Pancreas (tissue), 10 donors: ENCODE measurements at regions not wholly inside any gene's neighbourhood (a gene's known extent, or its start where the extent isn't known, plus 50 kb on each side); places are given as distances from the start of the nearest gene placed in this dataset.

Experiments
- ATAC-seq, 4 donors: fragments of 200-7000 bp; cut with Tn5 transposase; one replicate each; pipeline versions ENCODE4 v1.8.0 to v1.9.1; 2020; ENCODE audit warnings: mild to moderate bottlenecking in 4 of 4, moderate library complexity in 4 of 4
- DNase-seq, 6 donors: peaks; one replicate each; pipeline ENCODE4 v3.0.0-alpha.2; 2020
- FAIRE-seq: peaks from 2 replicates; lab custom pipeline; 2012; peaks lifted over from hg19 to GRCh38; lab: Jason Lieb, UNC
- H3K27ac ChIP-seq, 4 donors: fragments of 200-600 bp; sonication (generic); 1 replicate in 3 of 4; 2 replicates in 1 of 4; pipeline versions ENCODE4 v1.5.0 to v1.8.0; 2020
- H3K27me3 ChIP-seq, 4 donors: fragments of 200-600 bp; one replicate each; pipeline ENCODE4 v1.8.0; 2021
- H3K36me3 ChIP-seq, 3 donors: fragments of 200-600 bp; sonication (generic) in 1 of 3; one replicate each; pipeline versions ENCODE4 v1.5.0 to v1.8.0; 2020 to 2021
- H3K4me1 ChIP-seq, 3 donors: fragments of 200-600 bp; one replicate each; pipeline ENCODE4 v1.8.0; 2021
- H3K4me3 ChIP-seq, 4 donors: fragments of 200-600 bp; sonication (generic) in 2 of 4; one replicate each; pipeline versions ENCODE4 v1.5.0 to v1.8.0; 2020 to 2021
- H3K9me3 ChIP-seq, 4 donors: fragments of 200-600 bp; one replicate each; pipeline ENCODE4 v1.8.0; 2021
- CTCF ChIP-seq, 4 donors: fragments of 200-600 bp; sonication (generic) in 3 of 4; IDR thresholded peaks; one replicate each; pipeline versions ENCODE4 v1.5.0 to v1.8.0; 2021; ENCODE audit warnings: antibody characterized with exemption in 4 of 4
- WGBS, 2 donors: extraction: QIAGEN DNeasy Blood & Tissue Kit; methylation state at CpG; one replicate each; pipeline ENCODE4 v1.1.7; 2013; 5-methylcytosine and 5-hydroxymethylcytosine counted together
- intact Hi-C, 3 donors: fragments of 100-400 bp; cut with DNase I; formaldehyde crosslinking; loops; one replicate each; pipeline versions ENCODE4 v1.11.1 to v1.14.2; 2022
- donor health status: healthy with polysubstance abuse.
- donor health status: DM: no; HTN: no; CAD: no; lungs with moderate emphysema.
- donor health status: DM: no; HTN: no; CAD: no.
- donor health status: control.
- donor health status: control.
- donor health status: Bipolar disorder and iron deficiency.
- donor health status: DM: yes; HTN: yes; CAD: no.
- donor health status: DM: no; HTN: no; CAD: no.
- donor health status: DM: no; HTN: no; CAD: no.
- donor health status: DM: yes; HTN: yes; CAD: no.

- Histone ChIP-seq H3K36me3 (no peaks in the 10 kb centered on the region), H3K27ac (no peak overlapping the region), H3K4me3 (no peak overlapping the region), H3K27me3 (no peaks in the 10 kb centered on the region), H3K4me1 (no peaks in the 10 kb centered on the region), H3K9me3 (no peaks in the 10 kb centered on the region)
- ATAC-seq (no peak), DNase-seq (no peak), FAIRE-seq (no peak)
- intact Hi-C loops: no loop called here
- no peak for TF ChIP-seq CTCF (IDR thresholded peaks at IDR 0.05)
- 76 to 85% methylated on average over 10 of the region's 10 CpGs for WGBS, 2 donors
Observed at GRCh38 chr21:39061766-39062165, 121.5 kb downstream of the PSMG1 start.

- no peak for DNase-seq
- WGBS, 2 donors: 54 to 61% methylated on average over 9 of the region's 9 CpGs
- Histone ChIP-seq H3K9me3 (no peaks in the 10 kb centered on the region), H3K27ac (no peak overlapping the region), H3K4me3 (no peak overlapping the region), H3K4me1 (no peaks in the 10 kb centered on the region), H3K36me3 (no peaks in the 10 kb centered on the region), H3K27me3 (no peaks in the 10 kb centered on the region)
- intact Hi-C loops: no loop called here
- no peak for FAIRE-seq
- no peak for TF ChIP-seq CTCF (IDR thresholded peaks at IDR 0.05)
- ATAC-seq: no peak
Observed at GRCh38 chr21:39060485-39061083, 122.7 kb downstream of the PSMG1 start.

DNA sequence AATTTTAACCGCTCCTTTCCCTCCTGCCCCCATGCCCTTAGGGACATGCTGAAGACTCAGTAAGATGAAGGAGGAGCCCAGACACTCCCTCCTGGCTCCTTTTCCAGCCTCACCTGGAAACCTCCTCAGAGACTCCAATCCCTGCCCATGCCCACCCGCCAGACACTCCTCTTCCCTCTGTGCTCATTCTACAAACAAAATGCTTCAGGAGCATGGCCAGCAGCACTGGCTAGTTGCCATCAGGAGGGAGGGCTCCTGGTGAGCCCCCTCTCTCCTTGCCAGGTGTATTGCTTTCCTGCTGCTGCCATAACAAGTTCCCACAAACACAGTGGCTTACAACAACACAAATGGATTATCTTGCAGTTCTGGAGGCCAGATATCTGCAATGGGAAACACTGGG is 126.1 kb downstream of the PSMG1 start:
- Histone ChIP-seq H3K4me1 (no peaks in the 10 kb centered on the region), H3K4me3 (no peak overlapping the region), H3K9me3 (no peaks in the 10 kb centered on the region), H3K27me3 (no peaks in the 10 kb centered on the region), H3K36me3 (no peaks in the 10 kb centered on the region), H3K27ac (no peak overlapping the region)
- ATAC-seq (no peak), DNase-seq (no peak), FAIRE-seq (no peak)
- intact Hi-C loops: no loop called here
- no peak for TF ChIP-seq CTCF (IDR thresholded peaks at IDR 0.05)
- WGBS, 2 donors: 60 to 67% methylated on average over 2 of the region's 2 CpGs

GRCh38 chr21:39056636-39057035 is 126.6 kb downstream of the PSMG1 start:
- WGBS, 2 donors: 73 to 86% methylated on average over 2 of the region's 2 CpGs
- TF ChIP-seq CTCF (IDR thresholded peaks at IDR 0.05): no peak

GRCh38 chr21:39055167-39055767 is 128.0 kb downstream of the PSMG1 start:
- 57 to 68% methylated on average over 6 of the region's 6 CpGs for WGBS, 2 donors

More at GRCh38 chr21:39056636-39057035, 126.6 kb downstream of the PSMG1 start:
- FAIRE-seq (no peak), DNase-seq (no peak), ATAC-seq (no peak)
- Histone ChIP-seq H3K9me3 (no peaks in the 10 kb centered on the region), H3K4me3 (no peak overlapping the region), H3K27me3 (no peaks in the 10 kb centered on the region), H3K4me1 (no peaks in the 10 kb centered on the region), H3K27ac (no peak overlapping the region), H3K36me3 (no peaks in the 10 kb centered on the region)
- intact Hi-C loops: no loop called here

More at GRCh38 chr21:39055167-39055767, 128.0 kb downstream of the PSMG1 start:
- H3K27me3 ChIP-seq: no peaks in the 10 kb centered on the region
- no peak for FAIRE-seq
- no peak for ATAC-seq
- H3K36me3 ChIP-seq: no peaks in the 10 kb centered on the region
- intact Hi-C loops: no loop called here
- no peak for TF ChIP-seq CTCF (IDR thresholded peaks at IDR 0.05)
- DNase-seq: no peak
- no peak overlapping the region for H3K27ac ChIP-seq
- no peaks in the 10 kb centered on the region for H3K4me1 ChIP-seq
- no peak overlapping the region for H3K4me3 ChIP-seq
- no peaks in the 10 kb centered on the region for H3K9me3 ChIP-seq
